Upper lobe of left lung (tissue), 4 donors: ENCODE measurements at regions not wholly inside any gene's neighbourhood (a gene's known extent, or its start where the extent isn't known, plus 50 kb on each side); places are given as distances from the start of the nearest gene placed in this dataset.

Experiments used
- EP300 ChIP-seq, 4 donors: sonication (generic); formaldehyde crosslinking; IDR thresholded peaks; one replicate each; pipeline ENCODE4 v1.5.1; 2017; ENCODE audit warnings: antibody characterized with exemption in 4 of 4, control low read depth in 2 of 4
- POLR2A ChIP-seq, 4 donors: fragments of 450-650 bp; IDR thresholded peaks; one replicate each; pipeline ENCODE4 v1.5.1; 2016 to 2017; ENCODE audit warnings: antibody characterized with exemption in 4 of 4, mild to moderate bottlenecking in 2 of 4

DNA sequence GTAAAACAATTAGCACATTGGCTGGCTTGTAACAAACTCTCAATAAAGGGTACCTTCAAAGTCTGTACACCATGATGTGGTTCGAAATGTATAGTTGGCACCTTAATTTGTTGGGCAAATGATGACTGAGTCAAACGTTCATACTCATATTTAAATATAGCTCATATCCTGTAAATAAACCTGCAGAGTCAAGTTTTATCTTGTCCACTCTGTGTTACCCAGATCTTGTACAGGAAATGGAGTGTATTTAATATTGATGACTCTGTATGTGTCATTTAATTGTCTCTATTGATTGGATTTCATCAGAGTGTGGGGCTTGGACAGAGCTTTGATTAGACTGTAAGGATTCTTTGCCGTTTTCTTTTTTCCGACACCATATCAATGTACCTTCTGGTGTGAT is 805.6 kb upstream of the ZEB2 start:
- TF ChIP-seq POLR2A (IDR thresholded peaks at IDR 0.05): no peak
- TF ChIP-seq EP300 (IDR thresholded peaks at IDR 0.05): no peak
